GM12891 (cell line): ENCODE measurements at regions not wholly inside any gene's neighbourhood (a gene's known extent, or its start where the extent isn't known, plus 50 kb on each side); places are given as distances from the start of the nearest gene placed in this dataset.

ENCODE experiments used
- DNase-seq: peaks from one replicate; pipeline ENCODE4 v3.0.0; 2011; ENCODE audit warnings: low spot score; ENCODE audit not compliant: insufficient read length
- FAIRE-seq: peaks from 2 replicates; lab custom pipeline; 2011; peaks lifted over from hg19 to GRCh38; lab: Jason Lieb, UNC
- PAX5 ChIP-seq: IDR thresholded peaks from 2 replicates; pipeline ENCODE4 v1.6.1; 2011; ENCODE audit warnings: low read length, moderate library complexity, mild to moderate bottlenecking; ENCODE audit not compliant: insufficient read depth, severe bottlenecking
- POLR2A ChIP-seq: IDR thresholded peaks from 2 replicates; pipeline ENCODE4 v1.6.1; 2011; ENCODE audit warnings: low read depth, low read length, control low read depth
- POLR2AphosphoS5 ChIP-seq: IDR thresholded peaks from 2 replicates; pipeline ENCODE4 v1.6.1; 2011; ENCODE audit warnings: low read depth, low read length, control low read depth
- POU2F2 ChIP-seq: IDR thresholded peaks from 2 replicates; pipeline ENCODE4 v1.6.1; 2011; ENCODE audit warnings: low read depth, mild to moderate bottlenecking, control low read depth, low read length, moderate library complexity
- SPI1 ChIP-seq: IDR thresholded peaks from 2 replicates; pipeline ENCODE4 v1.6.1; 2011; ENCODE audit warnings: low read depth, low read length, control low read depth
- TAF1 ChIP-seq: IDR thresholded peaks from 2 replicates; pipeline ENCODE4 v1.6.1; 2011; ENCODE audit warnings: low read depth, low read length, control low read depth

DNA sequence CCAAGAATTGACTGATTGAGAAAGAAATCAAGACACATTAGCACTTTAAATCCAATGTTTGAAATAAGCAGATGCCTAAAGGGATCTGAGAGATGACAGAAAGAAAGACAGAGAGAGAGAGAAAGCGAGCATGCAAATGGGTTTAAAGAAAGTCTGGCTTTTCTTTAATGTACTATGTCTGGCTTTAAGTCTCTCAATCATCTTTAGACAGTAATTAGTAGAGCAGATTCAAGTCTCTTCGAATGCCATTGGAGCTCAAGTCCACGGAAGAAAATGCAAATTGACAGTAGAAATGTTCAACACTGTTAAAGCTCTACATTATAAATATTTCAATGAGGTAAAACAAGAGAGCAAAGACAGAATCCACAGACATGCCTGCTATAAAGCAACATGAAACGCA is 1480.2 kb upstream of the CDH8 start:
- TF ChIP-seq POLR2AphosphoS5, result no peak
- no peak for TF ChIP-seq TAF1
- TF ChIP-seq POU2F2, result no peak
- TF ChIP-seq SPI1, result no peak
- TF ChIP-seq PAX5, result no peak
- no peak for TF ChIP-seq POLR2A
- DNase-seq (no peak), FAIRE-seq (no peak)

DNA sequence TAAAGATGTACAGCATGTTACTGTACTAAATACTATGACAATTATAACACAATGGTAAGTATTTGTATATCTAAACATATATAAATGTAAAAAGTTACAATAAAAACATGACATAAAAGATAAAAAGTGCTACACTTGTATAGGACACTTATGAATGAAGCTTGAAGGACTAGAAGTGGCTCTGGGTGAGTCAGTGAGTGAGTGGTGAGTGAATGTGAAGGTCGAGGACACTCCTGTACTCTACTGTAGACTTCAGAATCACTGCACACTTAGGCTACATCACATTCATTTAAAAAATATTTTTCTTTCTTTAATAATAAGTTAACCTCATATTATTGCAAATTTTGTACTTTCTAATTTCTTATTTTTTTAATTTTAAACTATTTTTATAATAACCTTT is 1476.7 kb upstream of the CDH8 start:
- no peak for TF ChIP-seq PAX5
- no peak for TF ChIP-seq POLR2A
- no peak for TF ChIP-seq POLR2AphosphoS5
- TF ChIP-seq SPI1, result no peak
- no peak for DNase-seq
- no peak for FAIRE-seq

DNA sequence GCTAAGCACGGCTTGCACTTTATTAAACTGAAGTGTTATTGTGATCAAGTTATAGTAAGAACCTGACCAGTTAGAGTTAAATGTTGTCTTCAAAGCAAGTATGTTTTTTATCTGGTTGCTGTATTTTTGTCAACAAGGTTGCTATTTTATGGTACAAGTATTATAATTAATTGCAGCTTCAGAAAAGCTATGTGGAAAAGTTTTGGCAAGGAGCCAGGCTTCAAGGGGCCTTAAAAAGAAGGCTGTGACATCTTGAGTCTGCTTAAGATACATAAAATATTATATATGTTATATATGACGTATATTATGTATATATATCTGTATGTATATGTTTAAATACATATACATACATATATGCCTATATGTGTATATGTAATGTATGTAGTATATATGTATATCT is 1461.2 kb upstream of the CDH8 start:
- FAIRE-seq (no peak), DNase-seq (no peak)
- no peak for TF ChIP-seq POLR2AphosphoS5

DNA sequence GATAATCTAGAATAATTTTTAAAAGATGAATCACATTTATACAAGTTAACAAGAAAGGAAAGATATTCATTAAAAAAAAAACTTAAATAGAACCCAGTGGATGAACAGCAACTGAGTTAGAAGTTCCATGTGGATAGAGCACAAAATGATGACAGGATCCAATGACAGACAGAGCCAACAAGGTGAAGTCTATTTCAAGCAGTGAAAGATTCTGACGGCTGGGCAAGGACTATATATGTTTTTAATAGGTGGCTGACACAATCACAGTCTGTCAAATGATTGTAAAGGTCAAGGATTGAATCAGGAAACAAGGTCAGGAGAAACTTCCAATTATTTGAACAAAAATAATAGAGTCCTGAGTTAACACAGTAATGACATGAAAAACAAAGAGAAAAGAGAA is 1460.0 kb upstream of the CDH8 start:
- DNase-seq, result no peak
- TF ChIP-seq POLR2AphosphoS5 (no peak), POLR2A (no peak), TAF1 (no peak), SPI1 (no peak), POU2F2 (no peak), PAX5 (no peak)
- FAIRE-seq, result no peak

DNA sequence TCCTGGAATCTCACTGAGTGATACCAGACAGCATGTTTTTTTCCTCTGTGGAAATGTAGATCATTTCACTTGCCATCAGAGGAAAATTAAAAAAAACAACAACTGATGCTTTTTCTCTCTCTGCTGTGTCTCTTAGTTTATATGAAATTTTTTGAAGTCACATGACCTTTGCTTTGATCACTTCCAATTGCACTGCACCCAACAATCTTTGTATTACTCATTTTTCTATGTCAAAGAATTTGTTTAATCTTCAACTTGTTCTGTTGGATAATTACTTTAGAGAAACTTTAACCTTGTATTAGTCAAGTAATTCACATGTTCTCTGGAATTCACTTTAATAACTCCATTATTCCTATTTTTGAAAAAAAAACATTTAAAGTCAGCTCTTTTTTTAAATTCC is 1452.7 kb upstream of the CDH8 start:
- TF ChIP-seq POLR2AphosphoS5 (no peak), SPI1 (no peak), TAF1 (no peak), POU2F2 (no peak), PAX5 (no peak), POLR2A (no peak)
- DNase-seq (no peak), FAIRE-seq (no peak)

DNA sequence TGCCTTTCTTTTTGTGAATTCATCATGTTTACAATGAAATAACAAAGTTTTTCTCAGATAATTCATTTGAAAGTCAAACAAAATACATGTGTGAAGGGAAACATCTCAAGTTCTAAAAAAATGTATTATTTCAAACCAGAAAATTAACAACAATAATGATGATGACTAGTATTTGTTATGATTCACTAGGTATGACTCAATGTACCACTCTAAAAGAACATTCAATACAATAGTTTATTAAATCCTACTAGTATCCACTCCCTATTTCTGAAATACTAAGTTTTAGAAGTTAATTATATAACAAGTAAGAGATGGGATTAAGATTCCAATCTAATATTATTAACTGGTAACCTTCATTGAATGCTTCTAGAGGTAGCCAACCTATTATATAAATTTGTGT is 1444.8 kb upstream of the CDH8 start:
- TF ChIP-seq POU2F2, result no peak
- no peak for TF ChIP-seq TAF1
- TF ChIP-seq SPI1, result no peak
- TF ChIP-seq POLR2AphosphoS5, result no peak
- TF ChIP-seq POLR2A, result no peak
- TF ChIP-seq PAX5, result no peak
- FAIRE-seq (no peak), DNase-seq (no peak)

DNA sequence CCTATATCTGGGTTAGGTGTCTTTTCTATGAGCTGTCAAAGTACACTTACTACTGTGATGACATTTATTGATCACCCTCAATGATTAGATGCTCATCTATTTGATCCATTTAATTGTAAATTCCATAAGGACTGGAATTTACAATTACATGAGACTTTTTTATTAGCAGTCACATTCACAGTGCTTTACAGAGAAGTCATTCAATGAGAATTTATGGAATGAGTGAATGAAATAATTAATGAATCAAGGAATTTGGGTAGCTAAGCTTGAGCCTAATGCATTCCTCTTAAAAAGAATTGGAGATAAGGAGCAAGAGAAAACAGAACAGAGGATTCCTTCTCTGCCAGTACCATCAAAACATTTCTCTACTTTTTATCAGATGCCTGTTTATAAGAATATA is 1437.5 kb upstream of the CDH8 start:
- TF ChIP-seq SPI1, result no peak
- TF ChIP-seq TAF1, result no peak
- TF ChIP-seq POU2F2, result no peak
- no peak for TF ChIP-seq POLR2AphosphoS5
- TF ChIP-seq POLR2A, result no peak
- TF ChIP-seq PAX5, result no peak
- FAIRE-seq (no peak), DNase-seq (no peak)

DNA sequence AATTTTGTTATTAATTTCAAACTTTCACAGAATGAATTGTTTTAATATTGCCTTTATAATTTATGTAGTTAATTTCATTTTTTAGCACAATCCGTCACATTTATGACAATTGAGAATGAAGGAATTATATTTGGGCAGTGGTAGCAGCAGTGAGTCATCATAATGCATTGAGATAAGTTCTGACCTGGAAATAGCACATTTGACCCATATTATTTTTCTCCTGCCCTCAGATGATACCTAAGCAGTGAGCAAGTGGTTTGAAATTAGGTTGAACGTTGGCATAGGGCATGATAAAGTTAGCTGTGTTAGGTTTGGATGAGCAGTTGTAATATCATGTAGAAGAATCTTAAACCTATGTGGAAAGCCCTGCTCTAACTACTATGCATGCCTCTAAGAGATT is 1431.3 kb upstream of the CDH8 start:
- FAIRE-seq (no peak), DNase-seq (no peak)
- TF ChIP-seq SPI1, result no peak
- TF ChIP-seq POLR2A, result no peak
- TF ChIP-seq POU2F2, result no peak
- TF ChIP-seq TAF1, result no peak
- TF ChIP-seq POLR2AphosphoS5, result no peak

DNA sequence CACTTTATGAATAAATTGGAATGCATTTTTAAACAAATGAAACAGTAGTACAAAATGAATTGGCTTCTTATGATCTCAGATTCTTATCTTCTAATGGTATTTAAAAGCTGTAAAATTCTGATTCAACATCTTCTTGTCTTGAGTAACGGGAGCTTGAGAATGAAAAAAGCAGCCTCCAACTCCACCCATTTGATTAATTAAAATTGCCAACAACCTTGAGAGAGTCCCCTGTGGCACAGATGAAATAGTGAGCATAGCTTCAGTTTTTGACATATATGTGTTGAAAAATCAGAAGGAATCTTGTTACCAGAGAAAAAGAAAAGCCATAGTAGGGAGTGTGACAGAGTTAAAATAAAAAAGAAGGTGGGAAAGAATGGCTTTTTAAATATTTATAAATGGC is 1426.1 kb upstream of the CDH8 start:
- DNase-seq (no peak), FAIRE-seq (no peak)
- no peak for TF ChIP-seq PAX5
- TF ChIP-seq POU2F2, result no peak
- TF ChIP-seq POLR2A, result no peak
- no peak for TF ChIP-seq SPI1
- TF ChIP-seq POLR2AphosphoS5, result no peak

DNA sequence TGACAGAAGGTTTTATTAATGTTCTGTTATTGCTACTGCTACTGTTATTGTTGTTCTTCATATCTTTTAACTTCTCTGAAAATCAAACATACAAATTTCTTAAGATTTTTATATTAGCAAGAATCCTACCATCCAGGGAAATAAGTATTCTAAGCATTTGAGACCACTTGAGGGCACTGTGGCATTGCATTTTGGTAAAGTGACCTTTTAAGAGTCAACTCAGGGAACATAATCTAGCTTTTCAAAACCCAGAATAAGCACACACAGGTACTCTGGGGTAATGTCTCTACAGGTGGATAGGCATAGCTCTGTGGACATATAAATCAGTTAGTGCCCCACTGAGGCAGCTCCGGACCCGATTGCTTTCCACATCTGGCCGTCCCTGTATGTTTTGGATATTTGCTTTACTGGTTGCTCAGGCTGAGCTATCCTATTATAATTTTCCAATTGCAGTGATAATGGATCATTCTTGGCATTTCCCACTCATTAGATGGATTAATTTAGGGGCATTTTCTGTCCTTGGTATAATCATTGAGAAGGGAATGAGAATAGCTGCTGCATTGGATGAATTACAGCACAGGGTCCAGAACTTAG is 1425.1 kb upstream of the CDH8 start:
- no peak for TF ChIP-seq SPI1
- TF ChIP-seq POLR2AphosphoS5, result no peak
- TF ChIP-seq POLR2A, result no peak
- TF ChIP-seq POU2F2, result no peak
- TF ChIP-seq TAF1, result no peak
- TF ChIP-seq PAX5, result no peak
- DNase-seq, result no peak
- FAIRE-seq, result no peak
